Adrenal gland (tissue), 5 donors: ENCODE measurements at regions not wholly inside any gene's neighbourhood (a gene's known extent, or its start where the extent isn't known, plus 50 kb on each side); places are given as distances from the start of the nearest gene placed in this dataset.

Experiments used
- CTCF ChIP-seq, 6 experiments: fragments of 450-650 bp in 4 of 6; fragments of 200-600 bp in 2 of 6; sonication (generic) in 1 of 6; IDR thresholded peaks; 1 replicate in 5 of 6; 2 replicates in 1 of 6; pipeline versions ENCODE4 v1.5.1 to v1.8.0; 2016 to 2021; ENCODE audit warnings: antibody characterized with exemption in 6 of 6, mild to moderate bottlenecking in 2 of 6, moderate library complexity in 1 of 6
- POLR2A ChIP-seq, 2 donors: fragments of 450-650 bp; IDR thresholded peaks; one replicate each; pipeline ENCODE4 v1.6.1; 2017; ENCODE audit warnings: antibody characterized with exemption in 2 of 2, mild to moderate bottlenecking in 2 of 2, moderate library complexity in 1 of 2
- donor health status: DM: no; HTN: no; CAD: no.

GRCh38 chr1:101077849-101078248 is 52.3 kb upstream of the DPH5 start:
- TF ChIP-seq CTCF (IDR thresholded peaks at IDR 0.05) = no peak
- TF ChIP-seq POLR2A (IDR thresholded peaks at IDR 0.05) = no peak
